Panc1 (cell line): ENCODE measurements at regions not wholly inside any gene's neighbourhood (a gene's known extent, or its start where the extent isn't known, plus 50 kb on each side); places are given as distances from the start of the nearest gene placed in this dataset.
A peak's percentile ranks its signal among the peaks of the same experiment; 100 is the strongest.

Experiments
- ATAC-seq: fragments of 200-7000 bp; cut with Tn5 transposase; 2 replicates; pipeline ENCODE4 v1.9.1; 2020; ENCODE audit warnings: mild to moderate bottlenecking, moderate library complexity
- BruUV-seq: library from RNA; stranded (reverse); fragments of 400-500 nt; replicated peaks from 2 replicates; lab custom pipeline; 2021; lab: Mats Ljungman, UMichigan
- CTCF ChIA-PET: fragments of 300-600 bp; sonication (Branson Sonifier 250); formaldehyde crosslinking; loops from one replicate; lab custom pipeline; 2022; ENCODE audit warnings: antibody characterized with exemption; lab: Charles Lee
- POLR2A ChIA-PET: fragments of 300-600 bp; sonication (Branson Sonifier 250); formaldehyde crosslinking; loops from one replicate; lab custom pipeline; 2022; ENCODE audit warnings: antibody characterized with exemption; lab: Charles Lee
- DNase-seq: peaks from one replicate; pipeline ENCODE4 v3.0.0-alpha.2; 2010; ENCODE audit warnings: low read depth, low spot score
- H3K27ac ChIP-seq: 2 replicates; pipeline ENCODE4 v1.5.1; 2011; ENCODE audit warnings: mild to moderate bottlenecking, low read length, inconsistent platforms
- H3K27me3 ChIP-seq: fragments of 200-500 bp; sonication (Bioruptor generic); 2 replicates; pipeline ENCODE4 v1.6.0; 2014; ENCODE audit warnings: low read length, inconsistent platforms; ENCODE audit not compliant: control insufficient read depth, insufficient read depth
- H3K36me3 ChIP-seq: fragments of 200-500 bp; sonication (Bioruptor generic); 2 replicates; pipeline ENCODE4 v1.5.1; 2014; ENCODE audit warnings: inconsistent platforms, mild to moderate bottlenecking, low read length, moderate library complexity; ENCODE audit not compliant: control insufficient read depth, insufficient read depth
- H3K4me1 ChIP-seq: 2 replicates; pipeline ENCODE4 v1.5.1; 2011; ENCODE audit warnings: inconsistent platforms, mild to moderate bottlenecking, low read length, moderate library complexity; ENCODE audit not compliant: control insufficient read depth, insufficient read depth
- H3K4me3 ChIP-seq, 2 experiments: 2 replicates each; pipeline ENCODE4 v1.5.1; 2011 to 2012; ENCODE audit warnings: low read depth in 2 of 2, low read length in 2 of 2, mild to moderate bottlenecking in 2 of 2, inconsistent platforms in 1 of 2, moderate library complexity in 1 of 2
- H3K9me3 ChIP-seq: fragments of 200-500 bp; sonication (Bioruptor generic); 2 replicates; pipeline ENCODE4 v1.5.1; 2014; ENCODE audit warnings: low read depth, mild to moderate bottlenecking, inconsistent platforms, low read length, moderate library complexity; ENCODE audit not compliant: control insufficient read depth, insufficient read depth
- CTCF ChIP-seq: fragments of 450-650 bp; IDR thresholded peaks from 2 replicates; pipeline ENCODE4 v1.5.1; 2017; ENCODE audit warnings: mild to moderate bottlenecking
- POLR2AphosphoS5 ChIP-seq: IDR thresholded peaks from 2 replicates; pipeline ENCODE4 v1.6.1; 2012; ENCODE audit warnings: mild to moderate bottlenecking, low read depth, low read length, moderate library complexity
- REST ChIP-seq, 2 experiments: IDR thresholded peaks; 2 replicates each; pipeline ENCODE4 v1.6.1; 2011 to 2012; ENCODE audit warnings: low read depth in 2 of 2, control low read depth in 1 of 2, low read length in 1 of 2, mild to moderate bottlenecking in 1 of 2, moderate library complexity in 1 of 2; ENCODE audit not compliant: insufficient read depth in 1 of 2
- SIN3A ChIP-seq: IDR thresholded peaks from 2 replicates; pipeline ENCODE4 v1.6.1; 2012; ENCODE audit warnings: low read depth, mild to moderate bottlenecking, low read length, moderate library complexity, borderline replicate concordance; ENCODE audit not compliant: insufficient read depth
- TCF7L2 ChIP-seq: IDR thresholded peaks from 2 replicates; pipeline ENCODE4 v1.6.1; 2011; ENCODE audit warnings: mild to moderate bottlenecking, low read depth, low read length, inconsistent platforms
- in situ Hi-C: cut with HindIII; loops from 2 replicates; pipeline ENCODE4 v1.10.0; 2016; ENCODE audit warnings: low sequenced_read_pairs, low pct_unique_long_range_greater_than_20kb
- intact Hi-C: fragments of 100-400 bp; cut with micrococcal nuclease; formaldehyde crosslinking; loops from one replicate; pipeline ENCODE4 v1.10.0; 2022; ENCODE audit not compliant: unreplicated experiment

- Histone ChIP-seq H3K36me3 (no peaks in the 10 kb centered on the region), H3K27ac (no peak overlapping the region; the same call in 1 of the 2 replicates), H3K4me1 (peaks cover 18% of the 10 kb centered on the region), H3K4me3 (no peak overlapping the region), H3K27me3 (no peaks in the 10 kb centered on the region), H3K9me3 (no peaks in the 10 kb centered on the region)
- no peak for ATAC-seq
- TF ChIP-seq TCF7L2 (no peak), CTCF (peak; percentile 64)
- intact Hi-C loops = loop anchor here (10.0 kb wide), 1 partner anchor 432 kb away; no protein-coding TSS in a partner anchor
- POLR2A ChIA-PET = no interaction called here
- CTCF ChIA-PET = interaction anchor here (0.7 kb wide), 1 partner anchor 73 kb away, joined by 5 read pairs; no protein-coding TSS in a partner anchor
- in situ Hi-C loops = no loop called here
- no peak for DNase-seq
- no TSS peak for BruUV-seq
Observed at GRCh38 chr5:81856948-81857928, 106.3 kb upstream of the SSBP2 start.

GRCh38 chr5:81855591-81855990 lies 104.7 kb upstream of the SSBP2 start:
- H3K4me1 ChIP-seq = peaks cover 28% of the 10 kb centered on the region
- no peak overlapping the region for H3K4me3 ChIP-seq
- H3K9me3 ChIP-seq = no peaks in the 10 kb centered on the region
- DNase-seq = no peak
- ChIA-PET CTCF (no interaction called here), POLR2A (no interaction called here)
- ATAC-seq = no peak
- no peak for TF ChIP-seq REST (IDR thresholded peaks at IDR 0.05; ENCODE audit: insufficient read depth in 1 of 2, low read depth in 2 of 2, low read length in 1 of 2)
- no peak for TF ChIP-seq TCF7L2
- TF ChIP-seq CTCF = no peak
- no peak for TF ChIP-seq SIN3A
- TF ChIP-seq POLR2AphosphoS5 = no peak
- no peaks in the 10 kb centered on the region for H3K27me3 ChIP-seq
- intact Hi-C loops (loop anchor here (10.0 kb wide), 1 partner anchor 431 kb away; no protein-coding TSS in a partner anchor), in situ Hi-C loops (no loop called here)
- BruUV-seq = no TSS peak
- no peak overlapping the region for H3K27ac ChIP-seq
- no peaks in the 10 kb centered on the region for H3K36me3 ChIP-seq
